ENCODE measurements at regions not wholly inside any gene's neighbourhood (a gene's known extent, or its start where the extent isn't known, plus 50 kb on each side); places are given as distances from the start of the nearest gene placed in this dataset.

DNA sequence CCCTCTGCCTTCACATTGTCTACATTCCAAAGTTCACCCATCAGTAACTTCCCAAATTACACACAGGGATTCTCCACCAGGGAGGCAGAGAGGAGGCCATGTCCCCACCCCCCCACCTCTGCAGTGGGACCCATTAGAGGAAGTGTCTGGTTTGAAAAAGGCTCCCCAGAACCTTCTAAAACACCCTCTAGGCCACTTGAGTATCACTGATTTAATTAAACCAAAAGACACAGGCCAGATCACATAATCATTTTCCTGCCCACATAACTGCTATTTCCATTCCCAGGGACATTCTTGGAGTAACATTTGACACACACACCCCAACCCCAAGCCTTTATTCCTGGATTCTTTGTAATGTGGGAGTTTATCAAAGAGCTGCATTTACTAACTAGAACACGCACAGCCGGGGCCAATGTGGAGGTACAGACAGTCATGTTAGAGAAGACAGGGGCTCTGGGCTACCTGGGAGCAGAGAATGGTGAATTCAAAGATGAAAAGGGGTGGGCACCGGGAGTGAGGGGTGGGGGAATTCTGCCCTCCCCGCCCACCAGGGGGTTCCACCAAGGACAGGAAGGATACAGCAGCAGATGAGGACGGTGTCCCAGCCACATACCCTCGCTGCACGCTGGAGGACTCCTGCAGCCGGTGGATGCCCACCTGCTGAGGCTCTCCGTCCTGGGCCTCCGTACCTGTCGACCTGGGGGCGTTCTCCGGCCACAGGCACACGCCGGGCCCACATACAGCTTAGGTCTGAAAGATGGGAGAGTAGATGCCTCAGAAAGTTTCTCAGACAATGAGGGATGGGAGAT lies 201.4 kb upstream of the CTNNB1 start:
- no peak for DNase-seq

DNA sequence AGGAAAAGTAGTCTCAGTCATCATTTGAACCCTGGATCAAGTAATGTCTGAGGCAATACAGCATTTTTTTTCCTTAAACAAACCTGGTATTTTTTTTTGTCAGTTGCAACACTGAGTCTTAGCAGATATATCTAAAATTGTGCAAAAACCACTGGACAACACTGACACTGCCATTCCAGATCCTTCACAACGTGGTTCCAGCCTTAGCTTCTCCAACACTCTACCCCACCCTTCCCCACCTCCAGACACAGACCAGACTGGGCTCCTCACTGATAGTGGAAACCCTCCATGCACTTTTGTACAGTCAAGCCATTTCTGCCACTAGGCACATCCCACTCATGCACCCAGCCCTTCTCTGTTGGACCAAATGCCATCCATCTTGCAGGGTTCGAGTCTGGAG lies 199.6 kb upstream of the CTNNB1 start:
- DNase-seq, result no peak

DNA sequence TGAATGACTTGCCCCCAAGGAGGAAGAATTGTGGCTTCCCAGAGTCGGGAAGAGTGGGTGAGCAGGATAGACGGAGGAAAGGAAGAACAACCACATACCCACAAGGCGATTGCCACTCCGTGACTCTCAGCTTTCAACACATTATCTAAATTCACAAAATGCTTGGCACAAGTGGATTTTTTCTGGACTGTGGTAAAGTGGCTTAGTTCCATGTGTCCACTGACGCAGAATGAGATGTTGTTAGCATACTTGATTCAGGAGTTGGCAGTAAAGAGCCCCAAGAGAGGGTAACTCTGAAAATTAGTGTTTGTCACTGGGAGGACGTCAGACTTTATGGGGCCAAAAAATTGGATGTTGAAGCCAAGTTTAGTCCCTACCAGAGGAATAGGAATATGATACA lies 198.8 kb upstream of the CTNNB1 start:
- no peak for DNase-seq

DNA sequence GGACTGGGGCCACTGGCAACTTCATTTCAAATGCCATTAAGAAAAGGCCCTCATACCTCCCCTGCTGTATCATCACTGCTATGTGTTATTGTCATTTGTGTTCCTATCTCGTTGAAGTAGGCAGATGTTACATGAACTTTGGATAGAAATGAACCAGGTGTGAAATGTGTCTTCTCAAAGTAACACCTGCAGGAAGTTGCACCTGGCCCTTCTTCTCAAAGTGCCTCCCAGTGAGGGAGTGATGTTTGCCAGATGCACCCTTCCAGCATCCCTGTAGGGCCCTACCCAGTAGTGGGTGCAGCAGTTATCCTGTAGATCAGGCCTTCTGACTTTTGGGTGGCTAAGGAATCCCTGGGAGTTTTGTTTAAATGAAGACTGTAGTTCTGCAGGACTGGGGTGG lies 197.7 kb upstream of the CTNNB1 start:
- no peak for DNase-seq

DNA sequence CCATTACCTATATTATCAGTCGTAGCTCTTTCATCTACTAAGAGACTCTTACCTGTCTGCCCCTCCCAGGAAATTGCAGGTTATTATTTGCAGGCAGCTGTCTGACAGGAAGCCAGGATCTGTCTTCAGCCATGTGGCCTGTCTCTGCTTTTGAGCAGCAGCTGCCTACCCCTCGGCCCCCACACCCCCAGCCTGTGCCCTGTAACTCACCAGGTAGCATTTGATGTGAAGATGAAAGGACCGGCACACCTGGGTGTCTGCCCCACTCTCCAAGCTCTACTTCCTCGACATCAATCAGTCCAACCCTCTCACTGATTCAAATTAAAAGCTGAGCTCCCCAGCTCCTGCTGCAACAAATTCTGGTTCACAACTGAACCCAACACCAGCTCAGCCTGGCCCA lies 197.2 kb upstream of the CTNNB1 start:
- no peak for DNase-seq

DNA sequence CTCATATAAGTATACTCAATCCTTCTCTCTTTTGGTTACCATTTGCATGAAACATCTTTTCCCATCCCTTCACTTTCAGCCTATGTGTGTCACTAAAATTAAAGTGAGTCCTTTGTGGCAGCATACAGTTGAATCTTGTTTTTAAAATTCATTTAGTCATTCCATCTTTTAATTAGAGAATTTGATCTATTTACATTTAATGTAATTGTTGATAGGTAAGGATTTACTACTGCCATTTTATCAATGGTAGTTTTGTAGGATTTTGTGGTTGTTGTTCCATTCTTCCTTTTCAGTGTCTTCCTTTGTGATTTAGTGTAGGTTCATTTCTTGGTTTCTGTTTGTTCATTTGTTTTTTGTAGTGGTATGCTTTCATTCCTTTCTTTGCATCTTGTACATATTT lies 191.9 kb upstream of the CTNNB1 start:
- no peak for DNase-seq

DNA sequence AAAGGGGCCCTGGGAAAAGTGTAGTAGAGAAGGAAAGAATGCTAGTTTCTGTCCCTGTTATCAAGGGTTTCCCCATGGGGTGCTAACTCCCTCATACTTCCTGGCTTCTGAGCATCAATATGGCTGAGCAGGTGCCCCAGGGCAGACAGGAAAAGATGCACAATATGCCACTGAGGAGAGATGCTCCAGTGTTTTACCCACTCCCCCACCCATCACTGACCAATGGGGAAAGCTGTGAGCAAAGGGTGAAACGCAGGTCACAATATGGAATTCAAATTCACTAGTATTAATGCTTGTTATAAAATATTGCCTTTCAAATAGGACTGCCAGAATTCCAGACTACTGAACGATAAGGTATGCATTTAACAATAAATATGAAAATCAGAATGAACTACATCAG lies 187.5 kb upstream of the CTNNB1 start:
- DNase-seq, result no peak

DNA sequence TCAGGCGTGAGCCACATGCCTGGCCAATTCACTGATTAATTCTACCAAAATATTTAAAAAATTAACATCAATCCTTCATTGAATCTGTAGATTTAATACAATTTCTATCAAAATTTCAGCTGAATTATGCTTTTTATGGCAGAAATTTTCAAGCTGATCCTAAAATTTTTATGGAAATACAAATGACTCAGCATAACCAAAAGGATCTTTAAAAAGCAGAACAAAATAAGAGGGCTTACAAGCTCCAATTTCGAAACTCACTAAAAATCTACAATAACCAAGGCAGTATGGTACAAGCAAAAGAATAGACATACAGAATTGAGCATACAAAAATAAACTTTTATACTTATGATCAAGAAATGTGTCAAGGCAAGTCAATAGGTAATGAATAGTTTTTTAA lies 180.4 kb upstream of the CTNNB1 start:
- DNase-seq, result no peak

DNA sequence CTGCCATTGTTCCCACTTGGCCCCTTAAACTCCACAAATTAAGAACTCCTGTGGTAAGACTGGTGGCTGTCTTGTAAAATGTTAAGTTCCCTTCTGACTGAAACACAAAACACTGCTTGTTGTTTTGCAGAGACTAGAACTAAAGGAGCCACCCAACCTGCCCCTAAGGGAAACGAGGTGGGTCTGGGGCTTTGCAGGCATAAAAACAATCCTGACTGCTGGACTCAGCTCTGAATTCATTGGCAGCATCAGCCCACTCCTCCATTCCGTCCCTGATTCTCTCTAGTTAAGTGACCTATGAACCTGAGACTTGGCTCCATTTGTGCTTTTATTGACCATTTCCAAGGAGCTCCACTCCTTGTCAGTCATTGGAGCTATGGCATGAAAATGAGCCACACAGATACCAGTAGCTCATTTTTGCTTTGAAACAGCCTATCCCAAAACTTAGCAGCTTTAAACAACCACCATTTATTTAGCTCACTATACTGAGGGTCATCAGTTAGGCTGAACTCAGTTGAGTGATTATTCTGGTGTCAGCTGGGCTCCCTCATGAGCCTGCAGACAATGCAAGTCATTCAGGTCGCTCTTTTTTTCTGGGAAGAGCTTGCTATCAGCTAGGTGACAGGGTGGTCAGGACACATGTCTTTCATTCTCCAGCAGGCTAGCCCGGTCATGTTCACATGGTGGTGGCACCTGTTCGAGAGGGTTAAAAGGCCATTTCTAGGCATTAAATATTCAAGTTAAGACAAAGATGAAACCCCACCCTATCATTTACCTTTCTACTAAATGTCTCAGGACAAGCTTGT lies 175.1 kb upstream of the CTNNB1 start:
- DNase-seq, result no peak

DNA sequence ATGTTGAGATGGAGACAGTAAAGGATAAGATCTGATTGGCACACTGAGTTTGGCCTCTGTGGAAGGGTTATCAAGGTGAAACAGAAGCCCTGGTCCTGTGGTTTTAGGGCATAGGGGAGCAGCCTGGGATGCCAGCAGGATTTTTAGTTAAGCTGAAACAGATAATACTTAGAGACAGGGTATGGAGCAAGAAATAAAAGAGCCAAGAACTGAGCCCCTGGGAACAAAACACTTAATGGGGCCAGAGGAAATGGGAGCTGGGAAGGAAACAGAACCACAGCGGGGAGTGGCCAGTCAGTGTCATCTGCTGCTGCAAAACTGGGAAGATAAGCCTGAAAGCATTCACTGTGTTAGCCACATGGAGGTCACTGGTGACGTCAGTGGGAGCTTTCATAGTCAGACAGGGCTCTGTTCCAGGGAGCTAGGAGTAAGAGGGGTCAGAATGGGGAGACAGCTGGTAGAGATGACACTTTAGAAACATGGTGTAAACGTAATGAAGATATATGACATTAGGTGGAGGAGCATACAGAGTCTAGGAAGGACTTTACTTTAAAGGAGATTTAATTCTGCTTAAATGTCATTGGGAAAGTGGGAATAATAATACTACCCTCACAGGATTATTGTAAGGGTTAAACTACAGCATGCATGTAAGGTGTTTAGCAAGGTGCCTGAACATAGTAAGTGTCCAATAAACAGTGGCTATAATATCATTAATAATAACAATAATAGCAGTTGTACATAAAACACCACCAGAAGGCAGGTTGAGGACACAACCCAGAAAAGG lies 172.7 kb upstream of the CTNNB1 start:
- peak; percentile 77 for DNase-seq

DNA sequence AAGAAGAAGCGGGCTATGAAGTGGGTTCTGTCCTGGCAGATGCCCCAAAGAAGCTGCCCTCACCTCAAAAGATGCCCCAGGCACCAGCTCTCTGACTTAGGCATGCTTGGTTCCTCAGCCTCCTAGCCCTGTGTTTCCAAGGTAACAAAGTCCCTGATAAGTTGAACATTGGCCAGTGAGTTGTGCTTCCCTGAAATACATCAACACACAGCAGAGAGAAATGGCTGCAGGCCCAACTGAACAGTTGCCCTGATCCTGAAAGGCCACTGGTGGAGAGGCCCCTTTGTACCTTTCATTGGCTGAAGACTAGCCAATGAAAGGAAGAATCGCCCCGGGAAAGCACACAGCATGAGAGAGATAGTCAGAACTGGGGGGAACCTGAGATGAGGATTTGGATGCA lies 169.9 kb upstream of the CTNNB1 start:
- DNase-seq, result no peak

DNA sequence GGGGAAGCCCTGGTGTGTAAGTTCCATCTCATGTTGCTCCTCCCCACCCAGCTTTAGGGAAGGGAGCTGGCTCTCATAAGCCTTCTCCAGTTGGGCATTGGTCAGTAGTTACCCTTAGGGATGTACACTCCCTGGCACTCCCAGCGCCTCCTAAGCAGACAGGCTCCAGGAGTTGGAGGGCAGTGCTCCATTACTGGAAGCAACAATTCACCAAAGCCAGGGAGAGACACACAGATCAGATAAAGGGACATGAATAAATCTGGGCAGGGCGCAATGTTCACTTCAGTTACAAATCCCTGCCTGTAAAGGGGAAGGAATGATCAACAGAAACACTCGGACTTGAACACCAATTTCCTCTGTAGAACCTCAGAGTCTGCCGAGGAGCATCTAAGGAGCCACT lies 169.1 kb upstream of the CTNNB1 start:
- DNase-seq, result no peak

DNA sequence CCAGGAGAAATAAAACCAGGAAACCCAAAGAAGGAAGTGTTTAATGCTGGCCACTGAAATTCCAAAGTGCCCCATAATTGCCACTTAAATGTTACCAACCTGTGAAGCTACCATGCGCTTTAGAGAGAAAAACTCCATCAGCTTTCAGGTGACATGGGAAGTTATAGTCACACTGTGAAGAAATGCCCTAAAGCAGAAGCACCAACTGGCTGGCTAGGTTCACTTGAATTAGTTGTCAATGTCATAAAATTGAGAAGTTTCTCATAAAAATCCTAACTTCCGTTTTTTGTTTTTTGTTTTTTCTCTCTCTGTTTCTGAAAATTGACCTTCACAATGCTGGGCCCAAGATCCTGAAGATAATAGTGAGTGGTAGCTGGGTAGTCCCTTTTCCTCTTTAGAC lies 167.9 kb upstream of the CTNNB1 start:
- DNase-seq, result no peak

DNA sequence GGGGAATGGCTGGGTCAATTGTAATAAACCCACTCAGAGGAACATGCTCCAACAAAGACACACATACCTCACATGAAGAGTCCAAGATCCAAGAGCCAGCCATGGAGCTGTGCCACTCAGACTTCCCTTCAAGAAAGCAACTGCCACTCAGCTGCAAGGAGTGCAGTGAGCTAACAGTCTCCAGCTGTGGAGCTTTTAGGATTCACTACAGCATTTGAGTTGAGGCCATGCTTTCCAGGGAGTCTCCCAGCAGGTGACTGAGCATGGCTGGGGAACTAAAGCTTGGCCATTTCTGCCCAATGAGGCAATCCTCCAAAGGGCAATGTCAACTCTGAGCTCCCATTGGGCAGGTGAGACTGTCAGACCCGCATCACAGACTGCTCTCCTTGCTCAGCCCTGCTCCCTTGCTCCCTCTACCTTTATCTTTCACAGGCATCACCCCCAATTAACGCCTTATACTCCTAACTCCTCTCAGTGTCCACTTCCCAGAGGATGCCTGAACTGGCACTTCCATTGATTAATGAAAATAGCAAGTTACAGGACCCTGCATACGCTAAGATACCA lies 165.3 kb upstream of the CTNNB1 start:
- DNase-seq, result no peak

DNA sequence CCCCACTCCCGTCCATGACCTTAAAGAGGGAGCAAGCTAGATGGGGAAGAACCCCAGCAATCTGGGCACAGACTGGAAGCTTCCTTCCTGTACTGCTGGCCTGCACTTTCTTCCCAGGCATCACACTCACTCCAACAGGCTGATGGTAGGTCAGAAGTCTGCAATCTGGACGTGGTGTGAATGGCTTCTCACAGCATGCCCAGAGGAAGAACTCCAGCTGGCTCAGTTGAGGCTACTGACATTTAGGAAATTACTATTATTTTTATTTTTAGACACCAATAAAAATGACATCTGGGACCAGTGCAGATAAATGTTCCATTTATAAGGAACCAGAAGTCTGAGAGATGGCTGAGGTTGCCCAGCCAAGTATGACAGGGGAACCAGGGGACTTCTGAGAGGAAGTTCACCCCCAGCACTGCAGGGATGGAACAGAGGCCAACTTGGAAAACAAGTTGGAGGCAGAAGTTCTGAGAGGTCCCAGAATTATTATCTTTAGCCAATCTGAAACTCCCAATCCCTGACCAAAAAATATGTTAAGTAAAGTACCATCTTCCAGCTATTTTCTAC lies 163.8 kb upstream of the CTNNB1 start:
- DNase-seq, result no peak

DNA sequence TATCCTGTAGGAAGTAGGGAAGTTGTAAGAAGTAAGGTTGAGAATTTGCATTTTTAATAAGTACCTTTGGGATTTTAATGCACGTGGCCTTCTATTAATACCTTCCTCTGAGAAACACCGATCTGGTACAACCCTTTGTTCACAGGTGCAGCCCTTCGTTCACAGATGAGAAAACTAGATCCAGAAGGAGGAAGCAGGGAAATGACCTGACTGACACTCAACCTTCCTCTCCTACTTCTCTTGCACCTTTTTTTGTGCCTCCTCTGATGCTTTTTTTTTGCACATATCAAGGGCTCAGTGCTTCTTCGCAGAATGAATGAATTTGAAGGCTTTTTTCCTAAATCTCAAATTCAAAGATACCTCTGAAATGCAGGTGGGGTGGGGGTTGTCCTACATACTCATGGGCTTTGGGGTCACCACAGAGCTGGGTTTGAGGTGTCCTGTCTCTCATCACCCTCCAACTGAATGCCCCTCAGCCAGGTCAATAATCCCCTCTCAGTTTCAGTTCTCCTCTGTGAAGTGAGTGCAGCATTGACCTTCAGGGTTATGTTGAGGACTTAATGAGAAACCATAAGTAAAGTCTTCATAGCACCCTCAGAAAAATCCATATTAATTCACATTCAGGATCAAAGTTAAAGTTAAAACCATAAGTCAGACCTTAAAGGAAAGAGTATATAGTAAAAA lies 161.5 kb upstream of the CTNNB1 start:
- no peak for DNase-seq

DNA sequence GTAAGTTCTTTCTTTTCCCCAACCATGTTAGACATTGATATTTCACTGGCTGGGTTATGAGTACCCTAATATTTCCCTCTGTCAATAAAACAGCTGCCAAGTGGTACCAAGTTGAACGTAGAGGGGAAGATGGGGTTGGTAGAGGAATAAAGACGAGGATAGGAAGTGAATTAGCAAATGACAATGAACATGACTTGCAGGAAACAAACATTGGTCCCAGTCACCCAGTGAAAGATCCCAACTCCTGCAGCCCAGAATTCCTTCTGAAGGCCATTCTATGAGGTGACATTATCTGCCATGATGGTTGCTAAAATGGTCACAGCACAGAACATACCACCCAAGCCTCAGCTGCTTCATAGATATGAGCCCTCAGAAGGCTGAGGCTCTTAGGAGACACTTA lies 159.0 kb upstream of the CTNNB1 start:
- DNase-seq, result no peak

DNA sequence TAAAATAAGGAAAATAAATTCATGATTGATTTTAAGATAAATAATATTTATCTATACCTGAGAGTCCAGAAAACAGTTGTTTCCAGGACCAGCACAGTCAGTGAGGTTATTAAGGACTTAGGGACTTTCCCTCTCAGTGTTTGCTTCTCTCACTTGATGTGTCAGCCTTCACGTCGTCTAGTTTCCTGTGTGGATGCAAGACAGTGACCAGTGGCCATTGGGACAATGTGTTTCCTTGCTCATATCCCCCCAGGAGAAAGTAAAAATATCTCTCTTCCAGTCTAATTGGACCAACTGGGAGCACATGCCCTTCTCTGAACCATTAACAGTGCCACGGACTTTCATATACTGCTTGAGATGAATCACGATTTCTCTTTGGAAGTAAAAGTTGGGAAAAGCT lies 157.8 kb upstream of the CTNNB1 start:
- no peak for DNase-seq

DNA sequence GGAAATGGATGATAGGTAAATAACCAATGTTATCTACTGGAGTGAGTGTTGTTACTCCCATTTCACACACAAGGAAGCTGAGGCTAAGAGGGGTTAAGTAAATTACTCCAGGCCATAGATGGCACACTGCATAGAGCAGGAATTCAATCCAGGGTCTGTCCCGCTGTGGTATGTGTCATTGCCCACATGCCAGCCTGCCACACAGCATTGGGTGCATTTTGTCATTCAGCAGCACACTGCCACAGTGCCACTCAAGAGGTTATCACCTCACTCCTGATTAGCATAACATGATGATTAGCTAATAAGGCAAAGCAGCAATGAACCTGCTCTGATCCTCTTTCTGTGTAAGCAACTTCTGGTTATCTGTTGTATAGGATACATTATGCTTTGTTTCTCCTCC lies 157.4 kb upstream of the CTNNB1 start:
- no peak for DNase-seq

DNA sequence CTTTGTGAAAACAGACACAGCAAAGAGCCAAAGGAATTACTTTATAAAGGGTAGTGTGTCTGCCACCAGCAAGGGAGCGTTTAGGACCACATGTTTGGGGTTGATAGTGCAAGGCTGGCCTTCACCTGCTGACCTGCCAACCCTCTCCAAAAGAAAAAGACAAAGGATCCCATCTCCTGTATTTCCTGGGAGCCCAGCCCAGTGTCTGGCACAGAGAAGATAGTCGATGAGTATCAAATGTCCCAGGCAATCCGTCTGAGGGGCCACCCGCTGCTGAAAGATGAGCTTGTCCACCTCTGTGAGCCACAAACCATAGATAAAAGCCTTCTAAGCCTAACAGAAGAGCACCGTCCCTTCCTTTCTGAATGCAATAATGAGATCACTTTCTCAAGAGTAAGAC lies 154.8 kb upstream of the CTNNB1 start:
- no peak for DNase-seq

DNA sequence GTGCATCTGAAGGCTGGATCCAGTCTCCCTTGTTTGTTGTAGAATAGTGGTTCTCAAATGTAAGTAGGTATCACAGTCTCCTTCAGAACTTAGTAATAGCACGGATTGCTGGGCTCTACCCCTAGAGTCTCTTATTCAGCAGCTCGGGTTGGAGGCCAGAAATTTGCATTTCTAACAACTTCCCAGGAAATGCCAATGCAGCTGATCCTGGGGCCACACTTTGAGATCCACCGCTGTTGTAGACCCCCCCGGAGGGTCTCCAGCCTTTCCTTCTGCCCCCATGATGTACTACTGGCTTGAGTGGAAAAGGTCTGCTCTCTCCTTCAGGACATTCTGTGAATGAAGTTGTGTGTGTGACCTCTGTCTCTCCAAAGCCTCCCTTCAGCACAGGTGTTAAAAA lies 153.8 kb upstream of the CTNNB1 start:
- DNase-seq, result no peak

DNA sequence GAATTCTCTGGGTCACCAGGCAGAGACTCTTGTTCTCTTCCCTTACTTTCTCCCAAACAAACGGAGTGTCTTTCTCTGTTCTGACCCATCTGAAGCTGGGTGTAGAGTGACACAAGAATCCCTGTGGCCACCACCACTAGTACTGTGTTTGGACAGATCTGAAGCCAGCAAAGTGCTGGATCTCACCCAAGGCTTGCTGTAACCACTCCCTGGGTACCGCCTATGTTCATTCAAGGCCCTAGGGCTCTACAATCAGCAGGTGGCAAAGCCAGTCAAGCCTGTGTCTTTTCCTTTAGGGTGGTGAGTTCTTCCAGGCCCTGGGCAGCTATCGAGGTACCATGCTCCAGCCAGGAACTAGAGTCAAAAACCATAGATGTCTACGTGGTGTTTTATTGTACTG lies 149.2 kb upstream of the CTNNB1 start:
- no peak for DNase-seq
